HCT116 (cell line): ENCODE measurements at regions not wholly inside any gene's neighbourhood (a gene's known extent, or its start where the extent isn't known, plus 50 kb on each side); places are given as distances from the start of the nearest gene placed in this dataset.

Experiments
- ATAC-seq: fragments of 200-7000 bp; cut with Tn5 transposase; 2 replicates; pipeline ENCODE4 v1.9.1; 2020; ENCODE audit warnings: mild to moderate bottlenecking, moderate library complexity
- BruUV-seq: library from RNA; stranded (reverse); fragments of 400-500 nt; replicated peaks from 2 replicates; lab custom pipeline; 2021; lab: Mats Ljungman, UMichigan
- CTCF ChIA-PET: fragments of 300-600 bp; sonication (Branson Sonifier 250); formaldehyde crosslinking; loops from one replicate; lab custom pipeline; 2021; ENCODE audit warnings: antibody characterized with exemption; lab: Charles Lee
- POLR2A ChIA-PET: fragments of 300-600, 350-600 bp; sonication (Branson Sonifier 250); formaldehyde crosslinking; loops from one replicate; lab custom pipeline; 2021; ENCODE audit warnings: antibody characterized with exemption; lab: Charles Lee
- RAD21 ChIA-PET, 2 experiments: fragments of 300-600 bp; sonication (Branson Sonifier 250); formaldehyde crosslinking; loops; one replicate each; lab custom pipeline; 2023; ENCODE audit warnings: low total read pairs in 2 of 2; ENCODE audit not compliant: uncharacterized antibody in 2 of 2, unreplicated experiment in 2 of 2, low non-redundant PET in 1 of 2; lab: Charles Lee
- DNase-seq: peaks from one replicate; pipeline ENCODE4 v3.0.0-alpha.2; 2010; ENCODE audit warnings: low read depth, low spot score
- H2AFZ ChIP-seq: fragments of 200-600 bp; shearing (Covaris generic), sonication (generic); 2 replicates; pipeline ENCODE4 v1.6.1; 2017; ENCODE audit warnings: low read depth, mixed run types, mixed read lengths, antibody characterized with exemption, low read length; ENCODE audit not compliant: poor library complexity, severe bottlenecking
- H3K27ac ChIP-seq: 2 replicates; pipeline ENCODE4 v1.5.1; 2012; ENCODE audit warnings: low read depth, low read length
- H3K27me3 ChIP-seq: fragments of 200-600 bp; sonication (generic); 2 replicates; pipeline ENCODE4 v1.6.1; 2016; ENCODE audit warnings: mixed run types, low read length, mixed read lengths; ENCODE audit not compliant: insufficient read depth
- H3K36me3 ChIP-seq, 2 experiments: fragments of 200-500 bp in 1 of 2; fragments of 200-600 bp in 1 of 2; sonication (Bioruptor generic) in 1 of 2; sonication (generic) in 1 of 2; 2 replicates each; pipeline versions ENCODE4 v1.5.1 to v1.6.1; 2014 to 2016; ENCODE audit warnings: low read length in 2 of 2, inconsistent platforms in 1 of 2, mixed read lengths in 1 of 2, mixed run types in 1 of 2; ENCODE audit not compliant: insufficient read depth in 2 of 2, control insufficient read depth in 1 of 2
- H3K4me1 ChIP-seq, 2 experiments: fragments of 200-600 bp in 1 of 2; sonication (generic) in 1 of 2; 2 replicates each; pipeline versions ENCODE4 v1.5.1 to v1.6.1; 2012 to 2017; ENCODE audit warnings: low read length in 2 of 2, inconsistent platforms in 1 of 2, mild to moderate bottlenecking in 1 of 2, mixed read lengths in 1 of 2, mixed run types in 1 of 2, moderate library complexity in 1 of 2; ENCODE audit not compliant: insufficient read depth in 2 of 2, control insufficient read depth in 1 of 2
- H3K4me2 ChIP-seq: fragments of 200-600 bp; sonication (generic); 2 replicates; pipeline ENCODE4 v1.6.1; 2017; ENCODE audit warnings: mixed run types, low read length, mixed read lengths
- H3K4me3 ChIP-seq, 2 experiments: fragments of 200-600 bp in 1 of 2; sonication (generic) in 1 of 2; replicated peaks in 1 of 2; 2 replicates each; pipeline ENCODE4 v1.5.1; 2011 to 2016; ENCODE audit warnings: low read length in 2 of 2, control low read depth in 1 of 2, low read depth in 1 of 2, mild to moderate bottlenecking in 1 of 2, mixed read lengths in 1 of 2, mixed run types in 1 of 2
- H3K79me2 ChIP-seq: fragments of 200-600 bp; sonication (generic); 2 replicates; pipeline ENCODE4 v1.6.1; 2017; ENCODE audit warnings: mild to moderate bottlenecking, mixed run types, low read length, moderate library complexity, mixed read lengths; ENCODE audit not compliant: insufficient read depth
- H3K9ac ChIP-seq: fragments of 200-600 bp; sonication (generic); 2 replicates; pipeline ENCODE4 v1.6.1; 2016; ENCODE audit warnings: low read length, mixed read lengths
- H3K9me2 ChIP-seq: fragments of 200-600 bp; sonication (generic), shearing (Covaris generic); 2 replicates; pipeline ENCODE4 v1.6.1; 2017; ENCODE audit warnings: mixed run types, mild to moderate bottlenecking, moderate library complexity; ENCODE audit not compliant: insufficient read depth
- H3K9me3 ChIP-seq, 2 experiments: fragments of 200-500 bp in 1 of 2; fragments of 200-600 bp in 1 of 2; sonication (Bioruptor generic) in 1 of 2; sonication (generic) in 1 of 2; 2 replicates each; pipeline ENCODE4 v1.6.1; 2014 to 2017; ENCODE audit warnings: low read length in 2 of 2, mixed read lengths in 2 of 2, inconsistent platforms in 1 of 2, low read depth in 1 of 2, mild to moderate bottlenecking in 1 of 2, mixed run types in 1 of 2, moderate library complexity in 1 of 2; ENCODE audit not compliant: control insufficient read depth in 1 of 2, insufficient read depth in 1 of 2
- H4K20me1 ChIP-seq: fragments of 200-600 bp; sonication (generic), shearing (Covaris generic); 2 replicates; pipeline ENCODE4 v1.6.1; 2017; ENCODE audit warnings: mixed run types, mild to moderate bottlenecking, moderate library complexity; ENCODE audit not compliant: insufficient read depth
- CBX3 ChIP-seq: IDR thresholded peaks from 2 replicates; pipeline ENCODE4 v1.6.1; 2012; ENCODE audit warnings: low read depth
- CEBPB ChIP-seq: IDR thresholded peaks from 2 replicates; pipeline ENCODE4 v1.6.1; 2012; ENCODE audit warnings: low read depth
- EGR1 ChIP-seq: IDR thresholded peaks from 2 replicates; pipeline ENCODE4 v1.6.1; 2012; ENCODE audit warnings: low read depth
- ELF1 ChIP-seq: IDR thresholded peaks from 2 replicates; pipeline ENCODE4 v1.6.1; 2012; ENCODE audit warnings: low read depth, borderline replicate concordance
- EZH2phosphoT487 ChIP-seq: fragments of 200-600 bp; IDR thresholded peaks from 2 replicates; pipeline ENCODE4 v1.6.1; 2018; ENCODE audit warnings: antibody characterized with exemption, borderline replicate concordance
- POLR2A ChIP-seq: IDR thresholded peaks from 2 replicates; pipeline ENCODE4 v1.7.0; 2011; ENCODE audit warnings: borderline replicate concordance; ENCODE audit not compliant: insufficient read depth, insufficient read length; ENCODE audit errors: extremely low read depth
- RAD21 ChIP-seq: IDR thresholded peaks from 2 replicates; pipeline ENCODE4 v1.6.1; 2012; ENCODE audit warnings: low read depth, mild to moderate bottlenecking
- SRF ChIP-seq: IDR thresholded peaks from 2 replicates; pipeline ENCODE4 v1.6.1; 2012; ENCODE audit warnings: low read depth
- ZFX ChIP-seq: fragments of 450-650 bp; IDR thresholded peaks from 2 replicates; pipeline ENCODE4 v1.6.1; 2017
- intact Hi-C: fragments of 100-400 bp; cut with micrococcal nuclease; formaldehyde crosslinking; loops from 2 replicates; pipeline ENCODE4 v1.10.0; 2022
- TF ChIP-seq, protein P1 (sequence below), 3 experiments: fragments of 200-600 bp in 1 of 3; sonication (generic) in 1 of 3; IDR thresholded peaks in 2 of 3; conservative IDR thresholded peaks in 1 of 3; 2 replicates each; pipeline ENCODE4 v1.5.1; 2012 to 2017; ENCODE audit warnings: low read depth in 2 of 3, low read length in 2 of 3, antibody characterized with exemption in 1 of 3, borderline replicate concordance in 1 of 3, control low read depth in 1 of 3, mild to moderate bottlenecking in 1 of 3, mixed read lengths in 1 of 3, mixed run types in 1 of 3, moderate library complexity in 1 of 3; ENCODE audit not compliant: insufficient read depth in 1 of 3
- TF ChIP-seq, protein P2 (sequence below): IDR thresholded peaks from 2 replicates; pipeline ENCODE4 v1.6.1; 2012
- TF ChIP-seq, protein P3 (sequence below): IDR thresholded peaks from 2 replicates; pipeline ENCODE4 v1.6.1; 2011; ENCODE audit warnings: mild to moderate bottlenecking, low read length, moderate library complexity; ENCODE audit not compliant: insufficient replicate concordance; ENCODE audit errors: extremely low read depth
- TF ChIP-seq, protein P4 (sequence below): IDR thresholded peaks from 2 replicates; pipeline ENCODE4 v1.6.1; 2012; ENCODE audit warnings: low read depth

DNA sequence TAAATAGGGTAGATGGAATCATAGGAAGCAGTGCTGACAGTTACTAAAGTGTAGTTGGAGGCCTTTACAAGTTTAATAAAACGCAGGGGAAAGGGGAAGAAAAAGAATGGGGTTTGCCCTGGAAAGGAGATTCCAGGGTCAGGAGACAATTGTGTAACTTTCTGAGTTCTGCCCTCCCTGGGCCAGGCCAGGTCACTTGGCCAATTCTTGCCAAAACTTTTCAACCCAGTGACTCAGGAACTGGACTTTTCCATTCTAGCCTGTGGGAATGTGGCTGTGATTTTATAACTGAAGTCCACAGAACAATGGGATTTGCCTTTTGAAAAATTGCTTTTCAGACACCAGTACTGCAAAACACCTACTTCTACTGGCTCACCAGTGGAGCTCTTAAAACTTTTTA, 289.8 kb upstream of the ANKRD55 start:
- Histone ChIP-seq H2AFZ (no peak overlapping the region), H3K9me3 (no peaks in the 10 kb centered on the region)
- RAD21 ChIA-PET, result no interaction called here

More for the DNA sequence above, 289.8 kb upstream of the ANKRD55 start:
- H3K4me1 ChIP-seq, result peaks cover 11 to 16% of the 10 kb centered on the region in 2 experiments; a peak in 3 of 4 replicates
- ATAC-seq (no peak), DNase-seq (no peak)
- H3K9me2 ChIP-seq, result no peaks in the 10 kb centered on the region
- no peak for TF ChIP-seq CEBPB
- no peak for TF ChIP-seq ELF1
- no peak for TF ChIP-seq EZH2phosphoT487
- TF ChIP-seq CBX3, result no peak
- TF ChIP-seq, protein P1, sequence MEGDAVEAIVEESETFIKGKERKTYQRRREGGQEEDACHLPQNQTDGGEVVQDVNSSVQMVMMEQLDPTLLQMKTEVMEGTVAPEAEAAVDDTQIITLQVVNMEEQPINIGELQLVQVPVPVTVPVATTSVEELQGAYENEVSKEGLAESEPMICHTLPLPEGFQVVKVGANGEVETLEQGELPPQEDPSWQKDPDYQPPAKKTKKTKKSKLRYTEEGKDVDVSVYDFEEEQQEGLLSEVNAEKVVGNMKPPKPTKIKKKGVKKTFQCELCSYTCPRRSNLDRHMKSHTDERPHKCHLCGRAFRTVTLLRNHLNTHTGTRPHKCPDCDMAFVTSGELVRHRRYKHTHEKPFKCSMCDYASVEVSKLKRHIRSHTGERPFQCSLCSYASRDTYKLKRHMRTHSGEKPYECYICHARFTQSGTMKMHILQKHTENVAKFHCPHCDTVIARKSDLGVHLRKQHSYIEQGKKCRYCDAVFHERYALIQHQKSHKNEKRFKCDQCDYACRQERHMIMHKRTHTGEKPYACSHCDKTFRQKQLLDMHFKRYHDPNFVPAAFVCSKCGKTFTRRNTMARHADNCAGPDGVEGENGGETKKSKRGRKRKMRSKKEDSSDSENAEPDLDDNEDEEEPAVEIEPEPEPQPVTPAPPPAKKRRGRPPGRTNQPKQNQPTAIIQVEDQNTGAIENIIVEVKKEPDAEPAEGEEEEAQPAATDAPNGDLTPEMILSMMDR (IDR thresholded peaks at IDR 0.05 in 2 of 3, conservative IDR thresholded peaks at IDR 0.05 in 1 of 3; ENCODE audit: borderline replicate concordance in 1 of 3, insufficient read depth in 1 of 3, low read depth in 2 of 3, low read length in 2 of 3), result no peak
- TF ChIP-seq ZFX, result no peak
- TF ChIP-seq, protein P2, sequence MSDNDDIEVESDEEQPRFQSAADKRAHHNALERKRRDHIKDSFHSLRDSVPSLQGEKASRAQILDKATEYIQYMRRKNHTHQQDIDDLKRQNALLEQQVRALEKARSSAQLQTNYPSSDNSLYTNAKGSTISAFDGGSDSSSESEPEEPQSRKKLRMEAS, result no peak
- TF ChIP-seq SRF, result no peak
- no peak for TF ChIP-seq RAD21
- TF ChIP-seq, protein P3, sequence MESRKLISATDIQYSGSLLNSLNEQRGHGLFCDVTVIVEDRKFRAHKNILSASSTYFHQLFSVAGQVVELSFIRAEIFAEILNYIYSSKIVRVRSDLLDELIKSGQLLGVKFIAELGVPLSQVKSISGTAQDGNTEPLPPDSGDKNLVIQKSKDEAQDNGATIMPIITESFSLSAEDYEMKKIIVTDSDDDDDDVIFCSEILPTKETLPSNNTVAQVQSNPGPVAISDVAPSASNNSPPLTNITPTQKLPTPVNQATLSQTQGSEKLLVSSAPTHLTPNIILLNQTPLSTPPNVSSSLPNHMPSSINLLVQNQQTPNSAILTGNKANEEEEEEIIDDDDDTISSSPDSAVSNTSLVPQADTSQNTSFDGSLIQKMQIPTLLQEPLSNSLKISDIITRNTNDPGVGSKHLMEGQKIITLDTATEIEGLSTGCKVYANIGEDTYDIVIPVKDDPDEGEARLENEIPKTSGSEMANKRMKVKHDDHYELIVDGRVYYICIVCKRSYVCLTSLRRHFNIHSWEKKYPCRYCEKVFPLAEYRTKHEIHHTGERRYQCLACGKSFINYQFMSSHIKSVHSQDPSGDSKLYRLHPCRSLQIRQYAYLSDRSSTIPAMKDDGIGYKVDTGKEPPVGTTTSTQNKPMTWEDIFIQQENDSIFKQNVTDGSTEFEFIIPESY, result no peak
- TF ChIP-seq EGR1, result no peak
- TF ChIP-seq, protein P4, sequence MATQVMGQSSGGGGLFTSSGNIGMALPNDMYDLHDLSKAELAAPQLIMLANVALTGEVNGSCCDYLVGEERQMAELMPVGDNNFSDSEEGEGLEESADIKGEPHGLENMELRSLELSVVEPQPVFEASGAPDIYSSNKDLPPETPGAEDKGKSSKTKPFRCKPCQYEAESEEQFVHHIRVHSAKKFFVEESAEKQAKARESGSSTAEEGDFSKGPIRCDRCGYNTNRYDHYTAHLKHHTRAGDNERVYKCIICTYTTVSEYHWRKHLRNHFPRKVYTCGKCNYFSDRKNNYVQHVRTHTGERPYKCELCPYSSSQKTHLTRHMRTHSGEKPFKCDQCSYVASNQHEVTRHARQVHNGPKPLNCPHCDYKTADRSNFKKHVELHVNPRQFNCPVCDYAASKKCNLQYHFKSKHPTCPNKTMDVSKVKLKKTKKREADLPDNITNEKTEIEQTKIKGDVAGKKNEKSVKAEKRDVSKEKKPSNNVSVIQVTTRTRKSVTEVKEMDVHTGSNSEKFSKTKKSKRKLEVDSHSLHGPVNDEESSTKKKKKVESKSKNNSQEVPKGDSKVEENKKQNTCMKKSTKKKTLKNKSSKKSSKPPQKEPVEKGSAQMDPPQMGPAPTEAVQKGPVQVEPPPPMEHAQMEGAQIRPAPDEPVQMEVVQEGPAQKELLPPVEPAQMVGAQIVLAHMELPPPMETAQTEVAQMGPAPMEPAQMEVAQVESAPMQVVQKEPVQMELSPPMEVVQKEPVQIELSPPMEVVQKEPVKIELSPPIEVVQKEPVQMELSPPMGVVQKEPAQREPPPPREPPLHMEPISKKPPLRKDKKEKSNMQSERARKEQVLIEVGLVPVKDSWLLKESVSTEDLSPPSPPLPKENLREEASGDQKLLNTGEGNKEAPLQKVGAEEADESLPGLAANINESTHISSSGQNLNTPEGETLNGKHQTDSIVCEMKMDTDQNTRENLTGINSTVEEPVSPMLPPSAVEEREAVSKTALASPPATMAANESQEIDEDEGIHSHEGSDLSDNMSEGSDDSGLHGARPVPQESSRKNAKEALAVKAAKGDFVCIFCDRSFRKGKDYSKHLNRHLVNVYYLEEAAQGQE, result no peak
- TF ChIP-seq POLR2A, result no peak
- H3K36me3 ChIP-seq, result no peaks in the 10 kb centered on the region
- intact Hi-C loops, result no loop called here
- no peaks in the 10 kb centered on the region for H3K27me3 ChIP-seq
- H3K4me3 ChIP-seq, result no peak overlapping the region
- BruUV-seq, result no TSS peak
- H3K27ac ChIP-seq, result no peak overlapping the region
- H3K4me2 ChIP-seq, result no peak overlapping the region
- H3K79me2 ChIP-seq, result no peaks in the 10 kb centered on the region
- ChIA-PET POLR2A (no interaction called here), CTCF (no interaction called here)
- no peak overlapping the region for H3K9ac ChIP-seq
- no peaks in the 10 kb centered on the region for H4K20me1 ChIP-seq
